Cardiac fibroblast (primary cell): ENCODE measurements at regions not wholly inside any gene's neighbourhood (a gene's known extent, or its start where the extent isn't known, plus 50 kb on each side); places are given as distances from the start of the nearest gene placed in this dataset.

Experiments
- DNase-seq, 2 donors: peaks; one replicate each; pipeline versions ENCODE4 v3.0.0 to v3.0.0-alpha.2; 2010; ENCODE audit warnings: low read depth in 2 of 2
- H3K4me3 ChIP-seq, 2 donors: replicated peaks in 1 of 2; 1 replicate in 1 of 2; 2 replicates in 1 of 2; pipeline ENCODE4 v1.5.1; 2011; ENCODE audit warnings: low read depth in 2 of 2, low read length in 2 of 2, mild to moderate bottlenecking in 2 of 2, moderate library complexity in 1 of 2
- TF ChIP-seq, protein P1 (sequence below): IDR thresholded peaks from one replicate; pipeline ENCODE4 v1.5.1; 2011; ENCODE audit warnings: low read depth, mild to moderate bottlenecking, low read length, inconsistent platforms

DNA sequence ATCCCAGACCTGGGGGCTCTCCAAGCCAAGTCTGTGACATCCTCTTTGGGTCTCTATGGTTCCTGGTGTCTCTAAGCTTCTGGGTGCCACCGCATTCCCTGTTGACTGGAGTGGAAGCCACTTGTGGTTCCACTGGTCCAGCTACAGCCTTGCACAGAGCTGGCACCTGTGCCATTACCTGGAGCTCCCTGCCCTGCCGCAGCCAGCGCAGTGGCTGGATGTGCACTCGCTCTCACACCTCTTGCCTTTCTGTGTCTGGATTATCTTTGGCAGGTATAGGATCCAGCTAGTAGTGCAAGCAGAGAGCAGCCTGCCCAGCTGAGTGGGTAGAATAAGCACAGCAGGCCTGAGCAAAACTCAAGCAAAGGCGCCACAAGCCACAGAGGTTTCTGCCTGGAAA lies 1635.5 kb downstream of the OTOL1 start:
- H3K4me3 ChIP-seq = no peak overlapping the region
- TF ChIP-seq, protein P1, sequence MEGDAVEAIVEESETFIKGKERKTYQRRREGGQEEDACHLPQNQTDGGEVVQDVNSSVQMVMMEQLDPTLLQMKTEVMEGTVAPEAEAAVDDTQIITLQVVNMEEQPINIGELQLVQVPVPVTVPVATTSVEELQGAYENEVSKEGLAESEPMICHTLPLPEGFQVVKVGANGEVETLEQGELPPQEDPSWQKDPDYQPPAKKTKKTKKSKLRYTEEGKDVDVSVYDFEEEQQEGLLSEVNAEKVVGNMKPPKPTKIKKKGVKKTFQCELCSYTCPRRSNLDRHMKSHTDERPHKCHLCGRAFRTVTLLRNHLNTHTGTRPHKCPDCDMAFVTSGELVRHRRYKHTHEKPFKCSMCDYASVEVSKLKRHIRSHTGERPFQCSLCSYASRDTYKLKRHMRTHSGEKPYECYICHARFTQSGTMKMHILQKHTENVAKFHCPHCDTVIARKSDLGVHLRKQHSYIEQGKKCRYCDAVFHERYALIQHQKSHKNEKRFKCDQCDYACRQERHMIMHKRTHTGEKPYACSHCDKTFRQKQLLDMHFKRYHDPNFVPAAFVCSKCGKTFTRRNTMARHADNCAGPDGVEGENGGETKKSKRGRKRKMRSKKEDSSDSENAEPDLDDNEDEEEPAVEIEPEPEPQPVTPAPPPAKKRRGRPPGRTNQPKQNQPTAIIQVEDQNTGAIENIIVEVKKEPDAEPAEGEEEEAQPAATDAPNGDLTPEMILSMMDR = no peak

DNA sequence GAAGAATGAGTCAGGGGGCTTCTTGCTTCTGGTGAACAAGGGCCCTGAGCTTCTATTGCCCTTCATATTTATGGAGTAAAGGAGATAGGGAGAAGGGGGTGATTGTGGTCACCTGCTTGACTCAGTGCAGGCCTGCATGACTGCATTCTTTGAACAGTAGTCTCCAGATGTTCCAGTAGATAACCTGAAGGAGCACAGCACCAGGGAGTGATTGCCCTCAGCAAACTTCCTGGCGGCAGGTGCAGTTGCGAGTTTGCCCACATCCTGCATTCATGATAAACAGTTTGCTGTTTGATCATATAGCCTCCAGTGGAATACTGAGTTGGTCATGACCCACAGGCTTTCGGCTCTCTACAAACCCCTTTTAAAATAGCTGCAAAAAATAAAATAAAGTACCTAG lies 1632.7 kb downstream of the OTOL1 start:
- TF ChIP-seq, protein P1 = no peak
- H3K4me3 ChIP-seq = no peak overlapping the region
- DNase-seq = no peak

More for the DNA sequence above, 1635.5 kb downstream of the OTOL1 start:
- DNase-seq = no peak

DNA sequence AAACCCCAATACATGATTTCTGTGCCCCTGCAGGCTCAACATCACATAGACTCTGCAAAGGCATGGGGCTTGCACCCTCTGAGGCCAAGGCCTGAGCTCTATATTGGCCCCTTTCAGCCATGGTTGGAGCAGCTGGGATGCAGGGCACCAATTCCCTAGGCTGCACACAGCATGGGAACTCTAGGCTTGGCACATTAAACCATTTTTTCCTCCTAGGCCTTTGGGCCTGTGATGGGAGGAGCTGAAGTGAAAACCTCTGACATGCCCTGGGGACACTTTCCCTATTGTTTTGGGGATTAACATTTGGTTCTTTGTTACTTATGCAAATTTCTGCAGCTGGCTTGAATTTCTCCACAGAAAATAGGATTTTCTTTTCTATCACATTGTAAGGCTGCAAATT lies 1629.5 kb downstream of the OTOL1 start:
- DNase-seq = no peak

More for the DNA sequence above, 1629.5 kb downstream of the OTOL1 start:
- H3K4me3 ChIP-seq = no peak overlapping the region
- TF ChIP-seq, protein P1 = no peak
